GM19240 (cell line): ENCODE measurements at regions not wholly inside any gene's neighbourhood (a gene's known extent, or its start where the extent isn't known, plus 50 kb on each side); places are given as distances from the start of the nearest gene placed in this dataset.

ENCODE experiments used
- DNase-seq: peaks from one replicate; pipeline ENCODE4 v3.0.0; 2011; ENCODE audit warnings: low spot score; ENCODE audit not compliant: insufficient read length

DNA sequence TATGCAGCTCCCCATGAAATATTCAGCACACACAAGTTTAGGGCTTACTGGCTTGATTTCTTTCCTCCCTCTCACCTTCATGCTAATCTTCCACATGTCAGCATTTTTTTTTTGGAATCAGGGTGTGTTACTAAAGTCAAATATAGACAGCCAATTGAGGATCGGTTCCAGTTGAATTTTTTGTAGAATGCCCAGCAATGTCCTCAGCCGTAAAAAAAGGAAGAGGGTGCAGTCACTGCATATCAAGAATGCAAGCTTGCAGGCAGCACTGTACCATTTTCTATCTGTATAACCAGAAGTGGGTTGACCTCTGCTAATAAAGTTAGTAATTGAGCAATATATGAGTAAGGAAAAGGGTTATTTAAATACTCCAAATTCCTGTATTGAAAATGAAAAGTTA is 51.4 kb upstream of the CHMP2B start:
- no peak for DNase-seq

DNA sequence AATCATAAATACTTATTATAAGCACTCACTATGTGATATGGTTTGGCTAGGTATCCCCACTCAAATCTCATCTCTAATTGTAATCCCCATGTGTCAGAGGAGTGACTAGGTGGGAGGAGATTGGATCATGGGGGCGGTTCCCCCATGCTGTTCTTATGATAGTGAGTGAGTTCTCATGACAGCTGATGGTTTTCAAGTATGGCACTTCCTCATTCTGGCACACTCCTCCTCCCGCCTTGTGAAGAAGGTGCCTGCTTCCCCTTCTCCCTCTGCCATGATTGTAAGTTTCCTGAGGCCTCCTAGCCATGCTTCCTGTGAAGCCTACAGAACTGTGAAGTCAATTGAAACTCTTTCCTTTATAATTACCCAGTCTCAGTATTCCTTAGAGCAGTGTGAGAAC is 53.3 kb upstream of the CHMP2B start:
- DNase-seq = no peak

DNA sequence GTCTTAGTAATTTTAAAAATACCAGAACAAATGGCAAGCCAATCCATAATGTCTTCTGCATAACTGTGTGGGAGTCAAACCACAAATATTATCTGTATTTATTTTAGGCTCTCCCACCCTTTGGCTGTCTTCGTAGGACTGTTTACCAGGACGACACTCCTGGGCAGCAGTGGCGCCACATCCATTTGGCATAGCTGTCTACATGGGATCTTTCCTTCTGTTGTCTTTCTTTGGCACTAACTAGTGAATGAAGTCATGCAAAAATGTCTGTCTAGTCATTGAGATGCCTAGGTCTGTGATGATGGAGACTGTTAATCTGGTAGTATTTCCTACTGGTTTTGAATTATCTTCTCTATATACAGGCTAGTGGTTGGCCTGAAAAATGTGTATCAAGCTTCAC is 54.0 kb upstream of the CHMP2B start:
- no peak for DNase-seq

DNA sequence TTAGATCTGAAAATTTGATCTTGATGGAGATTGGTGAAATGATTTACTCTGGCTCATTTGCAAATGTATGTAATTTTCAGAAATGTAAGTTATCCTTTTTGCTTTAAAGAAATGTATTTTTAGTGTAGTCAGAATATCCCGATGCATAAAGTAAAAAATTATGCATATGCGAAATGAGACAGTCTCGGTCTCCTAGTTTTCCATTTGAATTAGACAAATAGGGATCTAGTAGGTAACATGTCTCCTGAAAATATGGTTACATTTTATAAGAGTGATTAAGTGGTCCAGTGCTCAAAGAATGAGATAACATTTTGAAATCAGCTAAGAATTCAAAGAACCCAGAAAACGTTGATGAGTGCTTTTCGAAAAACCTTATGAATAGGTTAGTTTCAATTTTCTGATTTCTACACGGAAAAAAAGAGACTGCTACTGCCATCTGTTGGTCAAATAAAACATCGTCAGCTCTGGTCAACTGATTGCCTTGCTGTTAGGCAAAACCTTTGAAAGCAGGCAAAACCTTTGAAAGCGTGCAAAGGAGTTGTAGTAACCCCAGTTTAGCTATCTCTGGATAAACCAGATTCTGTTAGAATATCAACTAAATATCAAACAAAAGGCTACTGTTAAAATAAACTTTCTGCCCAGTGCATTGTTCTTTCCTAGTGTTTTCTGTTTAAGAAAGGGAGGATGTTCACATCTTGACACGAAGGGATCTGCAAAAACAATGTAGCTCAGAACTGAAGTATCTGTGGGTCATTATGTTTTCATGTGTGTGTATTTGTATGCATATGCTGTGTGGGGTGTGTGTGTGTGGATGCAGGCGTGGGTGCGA is 59.3 kb upstream of the CHMP2B start:
- DNase-seq = peak; percentile 1

DNA sequence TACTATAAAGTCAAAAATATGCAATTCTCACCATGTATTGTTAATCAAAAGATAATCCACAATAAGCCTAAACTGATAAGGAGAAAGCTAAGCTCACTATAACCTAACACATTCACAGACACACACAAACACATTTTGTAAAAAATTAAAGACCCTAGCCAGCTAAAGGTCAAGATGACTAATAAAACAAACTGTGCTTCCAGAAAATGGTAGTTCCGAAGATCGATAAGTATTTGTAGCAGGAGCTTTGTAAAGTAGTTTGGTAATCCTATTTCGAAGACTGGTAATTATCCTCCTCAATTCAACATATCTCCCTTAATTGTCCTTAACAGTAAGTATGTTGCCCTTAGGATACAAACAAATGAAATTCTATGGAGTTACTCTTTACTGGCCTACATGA is 62.9 kb upstream of the CHMP2B start:
- no peak for DNase-seq

DNA sequence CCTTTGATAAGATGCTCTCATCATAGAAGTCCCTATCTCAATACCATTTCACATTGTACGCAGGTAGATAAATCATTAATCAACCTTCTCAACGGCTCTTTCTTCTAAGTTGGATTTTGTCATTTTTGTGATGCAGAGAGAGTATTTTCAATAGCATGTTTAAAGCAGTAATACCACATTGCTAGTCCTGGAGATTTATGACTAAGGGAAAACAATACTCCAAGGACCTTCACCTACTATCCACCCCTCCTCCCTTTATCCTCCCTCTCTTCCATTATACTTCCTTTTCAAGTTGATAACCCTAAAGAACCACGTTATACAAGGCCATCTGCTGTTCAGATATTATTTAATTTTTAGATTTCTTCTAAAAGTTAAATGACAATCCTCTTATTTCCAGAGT is 65.3 kb upstream of the CHMP2B start:
- DNase-seq = no peak

DNA sequence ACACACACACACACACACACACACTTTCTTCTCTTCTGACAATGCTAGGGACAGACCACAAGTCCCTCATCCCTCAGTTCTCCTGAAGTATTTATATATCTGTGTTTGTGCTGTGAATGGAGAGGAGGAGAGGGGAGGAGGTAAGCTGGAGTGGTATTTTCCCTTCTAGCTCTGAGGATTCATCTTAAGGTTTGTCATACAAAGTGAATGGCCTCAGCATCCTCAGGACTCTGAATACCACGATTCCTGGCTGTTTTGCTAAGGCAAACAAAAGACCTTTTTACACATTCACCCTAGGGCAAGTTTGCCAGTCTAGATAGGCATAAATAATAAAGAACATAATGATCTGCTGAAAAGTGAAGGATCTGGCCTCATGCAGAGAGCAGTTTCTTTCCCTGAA is 65.7 kb upstream of the CHMP2B start:
- DNase-seq = no peak

DNA sequence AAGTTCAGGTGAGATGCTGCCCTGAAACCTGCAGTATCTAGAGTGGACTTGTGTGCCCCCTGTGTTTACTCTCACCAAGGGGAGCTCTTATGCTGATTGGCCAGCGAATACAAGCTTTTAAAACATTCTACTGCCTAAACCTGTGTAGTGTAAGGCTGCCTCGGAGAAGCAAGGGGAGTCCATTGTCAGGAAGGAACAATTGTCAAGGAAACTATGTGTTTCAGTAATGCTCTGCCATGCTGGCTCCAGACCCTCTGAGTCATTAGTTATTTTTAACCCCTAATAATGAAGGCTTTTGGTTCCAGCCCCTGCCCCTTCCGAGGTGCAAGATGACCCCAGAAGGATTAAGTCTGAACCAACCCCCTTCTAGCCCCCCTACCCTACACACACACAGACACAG is 66.1 kb upstream of the CHMP2B start:
- DNase-seq = no peak

DNA sequence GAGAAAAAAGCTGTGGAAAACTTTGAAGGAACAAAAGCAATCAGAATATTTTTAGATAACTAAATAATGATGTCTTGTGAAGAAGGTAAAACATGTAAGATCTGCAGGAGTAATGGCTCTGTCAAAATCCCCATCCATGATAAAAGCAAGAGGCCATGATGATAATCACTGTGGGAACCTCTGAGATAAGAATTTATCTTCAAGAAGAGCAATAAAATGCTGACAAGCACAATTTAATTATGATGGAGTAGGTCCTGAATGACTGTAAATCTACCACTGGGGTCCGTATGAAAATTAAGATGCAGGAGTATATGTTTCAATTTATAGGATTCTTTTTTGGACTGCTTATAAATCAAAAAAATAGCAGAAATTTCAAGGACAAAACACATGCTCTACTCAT is 68.3 kb upstream of the CHMP2B start:
- no peak for DNase-seq

DNA sequence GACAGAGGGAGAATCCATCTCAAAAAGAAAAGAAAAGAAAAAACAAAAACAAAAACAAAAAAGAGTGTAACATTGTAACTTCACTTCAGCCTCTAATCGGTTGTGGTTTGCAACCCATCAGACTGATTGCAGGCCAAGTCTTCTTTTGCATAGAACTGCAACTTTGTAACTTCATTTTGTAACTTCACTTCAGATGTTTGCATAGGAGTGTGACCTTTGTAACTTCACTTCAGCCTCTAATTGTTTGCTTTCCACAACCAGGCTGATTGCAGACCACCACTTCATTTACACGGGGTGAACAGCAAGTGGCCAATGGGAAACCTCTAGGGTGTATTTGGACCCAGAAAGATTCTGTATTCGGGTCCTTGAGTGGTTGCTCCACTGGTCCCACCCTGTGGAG is 79.1 kb upstream of the CHMP2B start:
- DNase-seq = no peak

DNA sequence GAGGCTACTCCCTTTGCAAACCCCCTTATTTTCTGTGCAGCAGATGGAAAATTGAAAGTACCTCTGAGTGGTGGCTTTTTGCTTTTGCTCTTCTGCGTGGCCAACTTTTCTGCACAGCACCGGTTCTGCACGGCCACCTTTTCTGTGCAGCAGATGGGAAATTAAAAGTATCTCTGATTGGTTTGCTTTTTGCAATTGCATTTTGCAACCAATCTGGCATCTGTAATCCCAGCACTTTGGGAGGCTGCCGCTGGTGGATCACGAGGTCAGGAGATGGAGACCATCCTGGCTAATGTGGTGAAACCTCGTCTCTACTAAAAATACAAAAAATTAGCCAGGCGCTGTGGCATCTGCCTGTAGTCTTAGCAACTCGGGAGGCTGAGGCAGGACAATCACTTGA is 79.5 kb upstream of the CHMP2B start:
- no peak for DNase-seq

DNA sequence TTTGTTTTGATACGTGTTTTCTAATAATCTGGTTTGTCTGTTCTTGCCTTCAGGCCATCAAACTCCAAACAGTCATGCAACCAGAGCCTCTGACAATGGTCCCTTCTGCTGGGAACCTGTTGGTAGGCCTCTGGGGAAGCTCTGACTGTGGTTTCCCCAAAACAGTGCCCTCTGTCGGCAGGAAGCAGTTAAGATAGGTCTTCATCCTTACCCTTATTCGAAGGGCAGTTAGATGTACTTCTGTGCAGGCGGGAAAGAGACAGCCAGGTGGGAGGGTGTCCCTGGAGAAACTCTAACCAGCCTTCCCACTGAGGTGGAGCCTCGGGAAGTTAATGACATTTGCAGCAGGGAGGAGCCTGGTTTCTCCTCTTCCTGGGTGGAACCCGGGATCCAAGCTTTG is 81.6 kb upstream of the CHMP2B start:
- DNase-seq = no peak

DNA sequence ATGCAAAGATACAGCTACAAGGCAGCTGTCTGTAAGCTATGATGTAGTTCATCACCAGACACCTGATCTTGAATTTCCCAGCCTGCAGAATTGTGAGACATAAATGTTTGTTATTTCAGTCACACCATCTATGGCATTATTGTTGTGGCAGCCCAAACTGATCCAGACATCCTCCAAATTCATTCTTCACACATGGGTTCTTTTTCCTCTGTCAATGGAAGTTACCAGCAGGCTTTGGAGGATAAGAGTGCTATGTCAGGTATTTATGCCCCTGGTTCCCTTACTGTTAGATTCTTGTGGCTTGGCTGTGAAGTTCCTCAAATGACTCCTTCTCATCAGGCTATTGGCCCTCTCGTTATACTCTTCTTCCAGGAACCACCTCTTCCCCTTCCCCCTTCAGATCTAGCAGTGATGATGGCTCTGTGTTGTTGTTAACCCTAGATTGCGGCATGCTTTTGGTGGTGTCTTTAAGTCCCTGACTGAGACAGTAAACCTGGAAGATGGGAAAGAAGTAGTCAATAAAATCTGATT is 91.0 kb upstream of the CHMP2B start:
- no peak for DNase-seq

DNA sequence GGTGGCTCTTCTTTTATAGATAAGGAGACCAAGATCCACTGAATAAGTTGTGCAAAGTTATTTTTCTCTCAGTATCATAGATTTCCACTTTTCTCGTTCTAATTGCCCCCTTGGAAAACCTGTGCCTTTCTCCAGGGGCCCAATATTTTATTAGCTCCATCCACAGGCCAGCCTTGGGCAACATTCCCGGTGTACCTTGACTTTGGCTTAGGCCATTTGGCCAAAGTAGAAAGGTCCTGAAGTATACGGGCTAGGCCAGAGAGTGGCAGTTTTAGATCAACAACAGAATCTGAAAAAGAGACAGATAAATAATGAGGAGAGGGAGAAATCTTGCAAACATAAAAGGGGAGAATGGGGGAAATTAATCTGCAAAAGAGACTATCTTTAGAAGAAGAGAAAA is 91.7 kb upstream of the CHMP2B start:
- DNase-seq = no peak

DNA sequence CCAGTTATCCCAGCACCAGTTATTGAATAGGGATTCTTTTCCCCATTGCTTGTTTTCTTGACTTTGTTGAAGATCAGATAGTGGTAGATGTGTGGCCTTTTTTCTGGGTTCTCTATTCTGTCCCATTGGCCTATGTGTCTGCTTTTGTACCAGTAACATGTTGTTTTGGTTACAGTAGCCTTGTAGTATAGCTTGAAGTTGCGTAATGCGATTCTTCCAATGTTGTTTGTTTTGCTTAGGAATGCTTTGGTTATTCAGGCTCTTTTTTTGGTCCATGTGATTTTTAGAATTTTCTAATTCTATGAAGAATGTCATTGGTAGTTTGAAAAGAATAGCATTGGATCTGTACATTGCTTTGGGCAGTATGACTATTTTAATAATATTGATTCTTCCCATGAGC is 94.3 kb upstream of the CHMP2B start:
- no peak for DNase-seq

DNA sequence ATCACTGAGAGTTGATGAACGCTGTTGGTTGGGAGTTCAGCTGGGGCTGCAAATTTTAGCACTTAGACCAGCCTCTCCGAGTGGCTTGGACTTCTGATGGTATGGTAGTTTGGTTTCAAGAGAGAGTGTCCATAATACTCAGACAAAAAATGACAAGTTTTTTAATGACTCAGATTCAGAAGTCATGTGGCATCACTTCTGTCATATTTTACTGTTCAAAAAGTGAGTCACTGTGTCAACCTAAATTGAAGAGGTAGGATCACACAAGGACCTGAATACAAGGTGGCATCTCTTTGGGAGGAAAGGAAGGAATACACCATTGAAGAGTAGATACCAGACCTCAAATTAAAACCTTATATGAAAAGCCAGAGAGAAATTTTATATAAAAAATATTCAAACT is 99.1 kb upstream of the CHMP2B start:
- no peak for DNase-seq

DNA sequence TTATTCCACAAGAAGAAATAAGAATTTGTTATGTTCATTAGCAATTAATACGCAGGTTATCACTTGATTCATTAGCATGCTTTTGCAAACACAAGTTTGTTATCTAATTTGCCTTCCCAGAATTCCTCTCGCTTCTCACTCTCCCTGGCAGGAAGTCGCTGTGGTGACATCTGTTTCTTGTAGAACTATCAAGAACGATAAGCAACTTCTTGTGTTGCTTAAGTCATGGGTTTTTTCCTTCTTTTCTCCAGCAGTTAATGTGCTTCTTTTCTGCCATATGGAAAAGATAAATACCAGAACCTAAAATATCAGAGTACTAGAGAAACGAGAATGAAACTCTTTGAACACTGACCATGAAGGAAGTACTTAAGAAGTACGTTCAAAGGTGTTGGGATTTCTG is 99.8 kb upstream of the CHMP2B start:
- no peak for DNase-seq

DNA sequence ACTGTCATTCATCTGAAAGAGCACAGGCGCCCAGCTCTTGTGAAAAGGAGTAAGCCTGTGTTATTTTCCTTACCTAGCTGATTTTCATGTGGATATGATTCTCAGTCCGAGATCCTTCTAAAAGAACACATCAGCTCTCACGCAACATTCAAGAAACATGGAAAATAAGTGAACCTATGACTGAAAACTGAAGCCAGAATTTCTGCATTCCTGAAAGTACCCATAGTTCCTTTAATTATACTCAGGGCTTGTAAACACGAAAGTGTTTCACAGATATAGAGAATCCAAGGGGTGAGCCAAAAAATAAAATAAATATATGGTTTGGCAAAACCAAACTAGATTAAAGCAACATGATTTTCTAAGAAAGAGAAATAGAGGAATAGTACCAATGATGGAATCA is 100.8 kb upstream of the CHMP2B start:
- no peak for DNase-seq

DNA sequence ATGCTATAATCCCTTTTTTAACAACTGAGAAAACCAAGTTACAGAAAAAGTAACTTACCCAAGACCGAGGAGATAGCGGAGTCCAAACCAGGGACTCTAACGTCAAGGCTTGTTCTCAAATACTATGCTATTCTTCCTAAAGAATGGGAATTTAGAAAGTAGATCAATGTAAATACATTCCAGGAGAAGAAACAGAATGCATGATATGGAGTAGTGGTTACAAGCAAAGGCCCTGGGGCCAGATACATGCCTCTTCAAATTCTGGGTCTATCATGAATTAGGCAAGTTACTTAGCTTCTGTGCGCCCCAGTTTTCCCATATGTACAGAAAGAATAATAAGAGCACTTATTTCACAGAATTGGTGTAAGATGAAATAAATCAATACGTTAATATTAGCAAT is 102.0 kb upstream of the CHMP2B start:
- DNase-seq = no peak

DNA sequence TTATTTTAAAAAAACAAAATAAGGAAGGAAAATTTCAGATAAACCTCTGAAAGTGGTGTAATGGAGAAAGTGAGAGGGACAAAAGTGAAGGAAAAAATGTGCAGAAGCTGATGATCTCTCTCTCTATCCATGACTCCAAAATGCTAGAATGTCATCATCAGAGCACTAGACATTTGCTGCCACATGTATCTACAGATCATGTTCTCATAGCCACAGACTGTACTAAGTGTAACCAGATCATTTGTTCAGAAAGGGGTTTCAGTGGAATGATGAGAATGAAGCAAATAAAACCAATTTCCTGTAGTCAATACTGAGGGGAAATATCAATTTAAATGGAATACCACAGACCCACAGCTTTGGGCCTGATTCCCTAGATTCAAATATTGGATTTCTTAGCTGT is 104.3 kb upstream of the CHMP2B start:
- DNase-seq = no peak

DNA sequence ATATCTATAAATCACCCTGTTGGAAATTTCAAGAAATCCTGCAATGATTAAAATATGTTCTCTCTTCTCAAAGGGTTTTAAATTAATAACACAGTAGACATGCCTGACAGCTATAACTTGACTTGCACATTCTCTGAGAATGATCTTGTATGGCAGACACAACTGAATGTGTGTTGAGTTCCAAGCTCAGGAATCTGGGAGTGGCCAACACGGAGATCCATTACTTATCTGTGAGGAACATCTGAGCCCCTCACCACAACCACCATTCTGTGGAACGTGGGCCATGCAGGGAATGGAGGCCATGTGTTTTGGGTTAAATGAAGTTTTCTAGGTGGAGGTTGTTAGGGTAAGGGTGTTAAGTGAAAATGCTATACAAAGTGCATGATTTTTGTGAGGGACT is 105.3 kb upstream of the CHMP2B start:
- no peak for DNase-seq

DNA sequence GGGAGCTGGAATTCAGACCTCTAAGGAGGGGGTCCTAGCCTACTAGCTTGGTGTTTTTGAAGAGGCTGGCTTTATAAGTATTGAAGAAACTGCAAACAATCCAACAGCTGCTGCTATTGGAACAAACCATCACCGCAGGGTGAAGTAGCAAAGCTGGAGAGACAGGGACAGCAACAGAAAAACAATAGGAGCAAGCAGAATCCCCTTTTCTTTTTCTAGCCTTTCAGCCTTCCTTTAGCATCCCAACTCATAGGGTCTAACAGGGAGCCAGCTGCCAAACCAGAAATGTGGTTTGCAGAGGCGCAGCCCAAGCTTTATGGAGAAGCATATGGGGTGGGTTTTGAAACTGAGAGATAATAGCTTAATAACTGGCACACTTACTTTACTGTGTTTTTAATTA is 106.2 kb upstream of the CHMP2B start:
- no peak for DNase-seq

DNA sequence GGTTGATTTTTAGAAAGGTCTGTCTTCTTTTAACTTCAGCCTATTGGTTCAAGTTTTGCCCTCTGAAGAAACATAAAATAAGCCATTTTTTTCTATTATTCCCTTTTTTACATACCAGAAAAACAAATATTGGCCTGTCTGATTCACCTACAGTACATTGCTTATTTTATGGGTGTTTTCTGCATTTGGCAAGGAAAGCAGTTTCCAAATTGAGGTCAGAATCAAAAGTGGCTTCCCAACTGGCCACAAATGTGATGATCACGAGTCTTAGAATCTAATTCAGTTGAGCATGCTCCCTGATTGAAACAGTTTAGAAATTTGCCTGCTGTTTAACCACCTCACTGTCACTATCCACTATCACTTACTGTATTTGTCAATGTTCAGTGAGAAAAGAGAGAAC is 106.9 kb upstream of the CHMP2B start:
- no peak for DNase-seq

DNA sequence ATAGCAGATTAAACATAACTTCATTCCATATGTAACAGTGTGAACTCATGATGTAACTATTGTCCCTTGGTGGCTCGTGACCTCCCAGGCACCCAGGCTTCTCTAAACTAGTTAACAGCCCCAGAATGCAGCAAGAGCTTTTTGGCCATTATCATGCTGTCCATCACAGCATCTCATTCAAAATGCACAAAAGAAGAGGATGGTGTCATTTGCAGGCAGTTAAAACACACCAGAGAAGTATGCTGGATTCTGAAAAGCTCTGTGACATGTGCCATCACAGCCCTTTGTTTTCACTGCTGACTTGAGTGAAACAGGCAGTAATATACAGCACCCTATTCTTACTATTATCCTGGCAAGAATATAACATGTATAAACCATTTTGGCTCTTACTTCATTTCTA is 117.6 kb upstream of the CHMP2B start:
- DNase-seq = no peak
